ENCODE measurements at regions not wholly inside any gene's neighbourhood (a gene's known extent, or its start where the extent isn't known, plus 50 kb on each side); places are given as distances from the start of the nearest gene placed in this dataset.

DNA sequence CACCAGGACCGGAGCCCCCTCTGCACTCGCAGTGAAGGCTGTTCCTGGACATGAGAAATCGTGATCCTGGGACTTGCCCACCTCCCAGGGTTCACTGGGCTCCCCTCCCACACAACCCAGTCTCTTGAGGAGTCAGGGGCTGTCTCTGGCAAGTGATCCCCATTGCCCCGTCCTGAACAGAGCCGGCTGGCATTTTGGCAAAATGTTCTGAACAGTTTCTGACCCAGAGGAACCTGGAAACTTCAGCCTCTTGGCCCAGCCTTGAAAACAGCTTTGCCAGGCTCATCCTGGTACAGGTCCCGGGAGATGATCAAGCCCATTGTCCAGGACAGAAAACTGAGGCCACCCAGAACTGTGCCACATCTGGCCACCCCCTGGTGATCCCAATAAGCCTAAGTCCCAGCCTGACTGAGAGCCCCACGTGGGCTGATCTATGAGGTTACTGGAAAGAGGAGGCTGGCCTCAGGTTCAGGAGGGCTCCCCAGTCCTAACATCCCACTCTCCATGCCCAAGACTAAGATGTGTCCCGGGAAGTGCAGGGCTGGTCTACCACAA, 115.7 kb downstream of the OAT start:
- no peak for DNase-seq (ENCODE audit: low spot score)

DNA sequence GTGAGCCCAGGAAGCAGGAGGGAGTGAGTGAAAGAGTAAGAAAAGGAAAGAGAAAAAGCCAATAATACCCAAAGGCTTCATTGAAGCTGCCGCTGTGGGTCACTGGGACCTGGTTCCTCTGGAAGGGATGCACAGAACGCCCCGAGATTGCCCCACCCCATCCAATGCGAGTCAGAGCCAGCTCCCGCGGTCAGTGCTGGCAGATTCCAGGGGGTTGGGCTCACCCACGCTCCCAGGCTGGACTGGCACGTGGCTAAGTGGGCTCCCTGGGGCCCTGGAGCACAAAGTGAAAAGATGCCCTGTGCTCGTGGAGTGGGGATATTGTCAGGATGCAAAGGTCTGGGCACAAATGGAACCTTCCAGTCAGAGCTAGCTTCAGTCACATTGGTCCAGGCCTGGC, 117.0 kb downstream of the OAT start:
- no peak for DNase-seq (ENCODE audit: low spot score)

DNA sequence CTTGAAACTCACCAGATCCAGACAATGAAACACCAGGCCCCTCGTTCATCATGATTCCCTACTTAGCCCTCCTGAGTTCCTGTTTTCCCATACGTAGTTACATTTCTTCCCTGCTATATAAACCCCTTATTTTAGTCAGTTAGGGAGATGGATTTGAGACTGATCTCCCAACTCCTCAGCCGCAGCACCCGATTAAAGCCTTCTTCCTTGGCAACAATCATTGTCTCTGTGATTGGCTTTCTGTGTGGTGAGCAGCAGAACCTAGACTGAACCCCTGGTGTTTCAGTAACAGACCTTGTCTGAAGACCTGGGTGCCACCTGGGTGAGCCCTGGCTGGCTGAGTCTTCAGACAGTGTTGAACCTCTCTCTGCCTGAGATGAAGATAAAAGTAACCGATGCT, 118.0 kb downstream of the OAT start:
- no peak for DNase-seq (ENCODE audit: low spot score)

DNA sequence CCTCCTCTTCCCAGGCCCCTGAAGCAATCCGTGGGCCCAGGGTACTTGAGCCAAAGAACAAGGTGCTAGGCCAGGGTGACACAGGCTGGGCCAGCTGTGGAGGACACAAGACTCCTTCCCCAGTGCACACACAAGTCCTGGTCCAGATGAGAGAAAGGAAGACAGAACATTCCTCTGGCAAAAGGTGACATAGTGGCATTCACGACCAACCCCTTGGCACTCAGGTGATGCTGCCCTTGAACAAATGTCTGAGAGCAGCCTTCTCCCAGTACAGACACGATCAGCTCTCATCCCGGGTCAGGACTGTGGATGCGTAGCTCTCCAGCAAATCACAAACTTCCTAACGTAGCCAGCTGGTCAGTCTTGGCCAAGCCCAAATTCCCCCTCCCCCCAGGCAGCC, 118.5 kb downstream of the OAT start:
- no peak for DNase-seq (ENCODE audit: low spot score)

DNA sequence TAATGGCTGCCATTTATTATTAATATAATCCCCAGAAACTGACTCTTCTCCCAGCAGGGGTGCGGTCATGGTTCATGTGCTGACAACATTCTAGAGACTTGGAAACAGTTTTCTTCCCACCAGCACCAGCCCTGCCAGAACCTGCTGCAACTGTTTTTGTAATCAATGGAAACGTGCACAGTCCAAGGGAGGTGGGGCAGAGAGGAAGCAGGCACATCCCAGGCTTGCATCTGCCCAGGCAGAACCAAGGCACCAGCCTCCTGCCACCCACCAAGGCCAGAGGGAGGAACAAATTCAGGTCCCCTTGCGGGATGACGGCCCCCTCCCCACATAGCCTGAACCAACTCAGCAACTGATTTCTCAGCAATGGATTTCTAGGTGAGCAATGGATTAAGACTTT, 119.0 kb downstream of the OAT start:
- no peak for DNase-seq (ENCODE audit: low spot score)

DNA sequence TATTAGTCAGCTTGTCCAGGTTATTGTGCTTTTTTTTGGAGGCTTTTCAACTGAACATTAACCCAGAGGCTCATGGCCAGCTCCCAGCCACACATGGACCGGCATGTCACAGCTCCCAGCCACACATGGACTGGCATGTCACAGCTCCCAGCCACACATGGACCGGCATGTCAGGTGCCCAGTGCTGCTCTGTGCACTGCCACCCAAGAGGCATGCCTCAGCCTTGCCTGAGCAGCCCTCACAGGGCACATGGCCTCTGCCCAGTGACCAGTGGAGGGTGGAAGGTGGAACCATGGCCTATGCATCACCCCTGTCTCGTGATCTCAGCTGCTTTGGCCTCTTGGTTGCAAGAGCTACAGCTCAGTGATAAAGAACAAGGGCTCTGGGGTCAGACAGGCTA, 119.8 kb downstream of the OAT start:
- DNase-seq (ENCODE audit: low spot score): no peak

DNA sequence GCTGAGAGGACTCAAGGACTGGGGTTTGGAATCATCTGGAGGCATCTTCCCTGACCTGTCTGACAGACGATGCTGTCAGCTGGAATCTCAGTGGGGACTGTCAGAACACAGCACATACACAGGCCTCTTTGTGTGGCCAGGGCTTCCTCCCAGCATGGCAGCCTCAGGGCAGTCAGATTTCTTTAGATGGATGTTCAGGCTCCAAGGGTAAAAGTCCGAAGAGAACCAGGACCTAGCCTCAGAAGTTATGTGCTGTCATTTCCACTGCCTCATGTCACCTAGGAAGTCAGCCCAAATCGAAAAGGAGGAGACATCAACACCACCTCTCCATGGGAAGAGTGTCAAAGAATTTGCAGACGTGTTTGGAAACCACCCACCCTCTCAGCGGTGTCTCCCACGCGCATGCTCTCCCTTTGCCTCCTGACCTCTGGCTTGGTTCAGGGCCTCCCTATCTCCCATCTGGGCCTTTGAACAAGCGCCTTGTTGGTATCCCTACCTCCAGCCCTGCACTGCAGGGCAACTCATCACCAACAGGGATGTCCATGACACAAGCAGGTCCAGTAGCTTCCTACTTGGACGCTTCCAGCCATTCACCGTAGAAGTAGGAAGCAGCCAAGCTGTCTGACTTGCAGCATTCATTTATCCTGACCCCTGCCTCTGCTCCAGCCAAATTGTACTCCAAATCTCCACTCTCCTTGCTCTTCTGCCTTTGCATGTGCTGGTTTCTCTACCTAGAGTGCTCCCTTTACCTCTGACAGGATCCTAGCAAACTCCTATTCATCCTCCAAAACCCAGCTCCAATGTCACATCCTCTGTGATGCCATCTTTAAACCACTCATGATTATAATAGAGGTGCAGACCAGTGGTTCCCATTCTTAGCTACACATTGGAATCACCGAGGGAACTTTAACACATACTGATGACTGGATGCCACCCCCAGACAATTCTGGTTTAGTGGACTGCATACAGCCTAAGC, 121.6 kb downstream of the OAT start:
- DNase-seq (ENCODE audit: low spot score): no peak

DNA sequence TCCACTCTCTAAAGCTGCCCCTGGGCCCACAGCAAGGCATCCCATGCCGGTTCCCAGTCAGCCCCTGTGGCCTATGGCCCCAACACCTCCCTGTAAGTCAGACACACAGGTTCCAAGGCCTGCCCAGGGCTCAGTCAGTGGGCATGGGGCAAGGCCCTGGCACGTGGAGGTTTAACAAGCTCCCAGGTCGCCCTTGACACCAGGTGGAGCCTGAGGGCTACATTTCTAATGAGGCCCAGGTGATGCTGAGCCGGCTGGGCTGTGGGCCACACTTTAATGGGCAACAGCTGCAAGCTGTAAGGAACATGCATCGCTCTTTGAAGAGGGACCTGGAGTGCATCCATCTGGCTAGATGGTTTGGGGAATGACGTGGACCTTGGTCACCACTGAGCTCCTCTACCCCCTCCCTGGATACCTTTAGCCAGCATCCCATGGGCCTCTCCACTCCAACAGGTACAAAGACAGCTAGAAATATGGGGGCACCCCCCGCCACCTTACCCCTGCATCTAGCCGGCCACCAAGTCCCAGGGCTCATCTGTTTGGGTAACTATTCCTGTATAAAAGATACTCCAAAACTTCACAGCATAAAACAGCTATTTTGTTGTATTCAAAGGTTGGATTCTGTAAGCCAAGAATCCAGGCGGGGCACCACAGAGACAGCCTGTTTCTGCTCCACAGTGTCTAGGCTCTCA, 122.5 kb downstream of the OAT start:
- no peak for DNase-seq (ENCODE audit: low spot score)

DNA sequence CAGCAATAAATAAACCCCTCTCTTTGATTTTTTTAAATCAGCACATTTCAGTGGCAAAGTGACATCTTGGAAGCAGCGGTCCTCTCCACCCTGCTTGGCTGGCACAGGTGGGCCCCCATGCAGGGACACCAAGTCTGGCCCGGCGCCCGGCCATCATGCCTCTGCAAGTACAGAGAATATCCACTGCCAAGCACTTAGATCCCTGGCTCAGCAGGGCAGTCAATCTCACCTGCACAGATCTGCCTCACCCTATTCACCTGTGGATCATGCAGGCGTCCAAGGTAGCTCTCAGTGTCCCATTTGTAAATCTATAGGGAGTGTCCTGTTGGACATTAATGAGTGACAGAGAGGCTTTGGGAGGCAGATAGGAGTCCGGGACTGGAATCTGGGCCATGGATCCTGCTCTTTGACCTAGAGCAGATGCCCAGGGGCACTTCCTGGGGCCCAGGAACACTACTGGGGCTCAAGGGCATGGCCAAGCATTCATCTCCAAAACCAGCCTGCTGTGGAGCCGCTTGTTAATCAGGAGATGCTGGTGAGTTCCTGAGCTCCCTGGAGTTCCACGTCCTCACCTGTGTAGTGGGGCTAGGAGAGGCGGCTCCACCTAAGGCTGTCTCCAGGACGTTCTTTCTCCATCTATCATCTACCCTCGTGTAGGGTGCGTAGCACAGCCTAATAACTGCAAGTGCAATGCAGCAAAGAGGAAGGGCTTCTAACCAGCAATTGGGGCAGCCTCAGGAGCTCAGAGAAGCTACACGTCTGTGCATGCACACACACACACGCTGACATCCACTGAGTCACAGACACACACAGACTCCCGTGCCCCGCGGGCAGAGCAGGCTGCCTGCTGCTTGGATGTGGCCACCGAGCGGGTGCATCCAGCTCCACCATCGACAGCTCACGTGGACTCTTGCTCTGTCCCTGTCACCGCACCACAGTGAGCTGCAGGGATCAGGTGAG, 123.6 kb downstream of the OAT start:
- DNase-seq (ENCODE audit: low spot score): no peak

DNA sequence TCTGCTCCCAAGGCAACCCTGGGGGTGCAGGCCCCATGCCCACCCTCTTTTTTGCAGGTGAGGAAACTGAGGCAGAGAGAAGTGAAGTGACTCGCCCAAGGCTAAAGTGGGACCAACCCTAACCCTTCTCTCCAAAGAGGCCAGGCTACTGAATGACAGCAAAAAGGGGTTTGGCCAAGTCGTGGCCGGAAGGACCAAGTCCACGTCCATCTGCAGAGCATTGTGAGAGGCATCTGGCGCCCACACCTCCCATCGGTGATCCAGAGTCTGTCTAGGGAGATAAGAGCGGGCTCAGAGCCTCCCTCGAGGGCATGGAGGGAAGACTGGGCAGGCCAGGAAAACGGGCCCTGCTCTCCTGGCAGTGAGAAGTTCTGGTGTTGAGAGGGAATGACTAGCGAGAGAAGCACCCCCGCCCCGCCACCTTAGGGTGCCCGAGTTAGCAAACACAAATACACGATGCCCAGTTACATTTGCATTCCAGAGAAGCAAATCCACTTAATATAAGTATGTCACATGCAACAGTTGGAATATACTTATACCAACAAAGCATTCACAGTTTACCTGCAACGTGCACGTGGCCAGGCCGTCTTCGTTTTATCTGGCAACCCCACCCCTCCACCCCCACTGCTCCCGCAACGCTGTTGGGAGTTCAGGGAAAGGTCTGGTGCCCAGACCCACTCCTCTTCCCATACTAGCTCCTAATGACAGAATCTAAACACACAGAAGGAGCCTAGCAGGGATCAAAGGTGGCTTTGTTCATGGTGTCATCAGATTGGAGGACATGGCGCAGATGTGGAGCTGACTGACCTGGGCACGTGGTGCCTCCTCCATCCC, 124.9 kb downstream of the OAT start:
- DNase-seq (ENCODE audit: low spot score): no peak

DNA sequence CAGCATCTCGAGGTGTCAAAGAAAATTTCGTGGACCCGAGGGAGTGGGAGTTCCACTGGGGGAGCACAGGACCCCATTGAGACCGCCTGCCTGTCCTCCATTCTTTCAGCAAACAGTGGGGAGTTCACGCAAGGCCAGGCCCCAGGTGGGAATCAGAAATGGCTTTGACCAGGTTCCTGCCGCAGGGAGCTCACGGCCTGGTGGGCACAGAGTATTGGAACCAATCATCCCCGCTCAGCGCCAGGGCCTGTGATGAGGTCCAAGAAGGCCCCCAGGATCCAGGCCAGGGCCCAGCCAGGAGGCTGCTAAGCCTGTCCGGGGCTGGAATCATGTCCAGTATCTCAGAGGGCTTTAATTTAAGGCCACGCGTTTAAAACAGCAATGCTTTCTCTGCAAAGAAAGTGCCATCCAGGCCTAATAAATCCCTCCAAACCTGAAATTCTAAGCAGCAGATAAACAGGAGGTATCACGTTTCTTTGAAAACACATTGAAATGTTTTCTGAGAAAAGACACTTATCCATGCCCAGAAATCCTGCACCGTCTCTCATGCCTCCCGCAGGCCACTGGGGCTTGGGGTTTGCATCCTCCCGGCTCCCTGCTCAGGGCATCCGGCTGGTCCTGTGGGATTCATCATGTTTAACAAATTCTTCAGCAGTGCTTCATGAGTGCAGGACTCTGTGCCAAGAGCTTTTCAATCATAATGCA, 125.7 kb downstream of the OAT start:
- no peak for DNase-seq (ENCODE audit: low spot score)

DNA sequence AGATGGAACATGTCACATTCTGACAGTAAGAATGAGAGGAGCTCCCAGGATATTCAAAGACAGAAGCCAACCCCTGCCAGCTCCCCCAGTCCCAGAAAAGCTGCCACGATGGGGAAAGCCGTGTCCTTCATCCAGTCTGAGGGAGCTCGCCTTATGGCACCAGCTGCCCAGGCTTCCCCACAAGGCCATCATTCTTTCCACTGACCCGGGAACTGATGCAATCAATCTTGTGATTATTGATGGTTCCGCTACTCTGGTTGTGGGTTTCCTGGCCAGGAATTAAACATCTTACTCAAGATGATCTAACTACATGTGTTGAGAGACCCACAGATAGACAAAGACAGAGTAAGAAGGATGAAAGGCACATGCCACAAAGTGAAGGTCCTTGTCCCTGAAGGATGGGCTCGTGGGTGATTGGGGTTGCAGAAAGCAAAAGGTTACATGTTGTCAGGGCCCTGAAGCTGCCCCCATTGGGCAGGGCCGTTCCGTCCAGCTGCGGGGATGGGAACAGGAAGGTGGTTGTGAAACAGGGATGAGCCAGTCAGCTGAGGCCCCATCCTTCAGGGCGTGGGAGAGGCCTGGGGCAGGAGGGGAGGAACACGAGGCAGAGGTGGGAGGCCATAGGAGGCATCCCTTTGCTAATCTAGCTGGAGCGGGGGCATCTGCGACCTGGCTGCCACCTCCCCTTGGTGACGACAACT, 127.6 kb downstream of the OAT start:
- peak; percentile 6 for DNase-seq (ENCODE audit: low spot score)

DNA sequence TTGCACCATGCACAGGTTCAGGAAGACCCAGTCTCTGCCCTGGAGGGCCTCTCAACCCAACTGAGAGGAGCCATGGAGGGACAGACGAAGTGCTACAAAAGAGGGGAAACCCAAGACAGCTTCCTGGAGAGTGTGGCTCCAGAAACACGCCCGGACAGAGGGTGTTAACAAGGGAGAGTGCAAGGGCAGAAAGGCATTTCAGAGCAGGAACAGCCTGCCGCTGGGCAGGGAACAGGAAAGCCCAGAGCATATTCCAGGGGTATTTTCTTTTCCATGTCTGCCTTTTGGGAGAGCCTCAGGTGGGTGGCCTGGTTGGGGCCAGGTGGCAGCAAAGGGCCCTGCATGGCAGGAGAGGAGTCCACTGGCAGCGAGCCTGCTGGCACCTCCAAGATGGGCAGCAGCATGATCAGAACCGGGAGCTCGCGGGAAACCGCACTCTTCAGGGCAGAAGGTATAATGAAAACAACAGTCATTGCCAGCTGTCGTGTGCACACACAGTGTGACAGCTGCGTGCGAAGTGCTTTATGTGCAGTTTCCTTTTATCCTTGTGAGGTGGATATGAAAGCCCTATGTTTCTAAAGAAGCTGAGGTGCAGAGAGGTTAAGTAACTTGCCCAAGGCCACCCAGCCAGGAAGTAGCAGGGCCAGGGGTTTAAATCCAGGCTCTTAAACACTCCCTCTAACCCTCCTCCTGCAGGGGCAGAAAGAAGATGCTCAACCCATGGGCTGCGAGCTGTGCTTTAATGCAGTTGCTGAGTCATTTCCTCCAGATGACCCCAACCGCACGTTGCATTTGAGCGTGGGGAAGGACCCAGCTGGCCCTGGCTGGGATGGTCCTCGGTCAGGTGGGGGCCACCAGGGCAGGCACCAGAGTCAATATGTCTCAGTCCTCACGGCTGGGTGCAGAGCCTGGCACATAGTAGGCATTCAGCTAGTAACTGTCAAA, 128.6 kb downstream of the OAT start:
- DNase-seq (ENCODE audit: low spot score): peak; percentile 13

DNA sequence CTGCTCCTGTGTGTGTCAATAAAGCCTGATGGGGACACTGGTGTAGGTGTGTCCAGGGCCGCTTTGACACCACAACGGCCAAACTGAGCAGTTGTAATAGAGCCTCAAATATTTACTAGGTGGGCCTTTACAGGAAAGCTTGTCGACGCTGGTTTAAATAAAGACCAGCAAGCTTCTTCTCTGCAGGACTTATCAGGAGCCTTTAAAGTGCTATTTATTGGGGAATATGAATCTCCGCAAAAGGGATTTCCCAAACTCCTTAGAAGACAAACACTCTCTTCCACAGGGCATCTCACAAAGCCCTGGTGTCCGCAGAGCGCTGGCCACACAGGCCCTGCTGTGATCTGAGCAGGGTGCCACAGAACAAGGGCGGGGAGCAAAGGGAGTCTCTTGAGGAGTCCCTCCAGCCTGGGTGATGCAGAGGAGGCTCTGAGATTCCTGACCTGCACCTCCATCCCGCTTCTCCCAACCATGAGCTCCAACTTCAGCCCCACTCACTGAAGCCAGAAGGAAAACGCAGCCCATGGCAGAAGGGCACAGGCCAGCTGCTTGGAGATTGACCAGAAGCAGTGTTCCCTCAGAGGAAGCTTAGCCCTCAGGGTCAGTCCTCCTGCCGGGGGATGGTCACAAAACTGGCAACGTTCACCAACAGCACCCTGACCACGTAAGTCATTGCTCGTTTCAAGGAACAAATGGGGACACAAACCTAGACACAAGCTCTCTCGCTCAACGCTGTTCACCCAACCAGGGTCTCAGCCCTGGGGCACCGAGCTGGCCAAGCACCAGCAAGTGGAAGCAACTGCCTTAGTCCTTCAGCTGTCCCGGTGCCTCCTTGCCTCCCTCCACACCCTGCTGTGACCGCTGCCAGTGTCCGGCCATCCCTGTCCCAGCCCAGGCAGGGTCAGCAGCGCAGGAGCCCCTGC, 129.5 kb downstream of the OAT start:
- DNase-seq (ENCODE audit: low spot score): no peak

DNA sequence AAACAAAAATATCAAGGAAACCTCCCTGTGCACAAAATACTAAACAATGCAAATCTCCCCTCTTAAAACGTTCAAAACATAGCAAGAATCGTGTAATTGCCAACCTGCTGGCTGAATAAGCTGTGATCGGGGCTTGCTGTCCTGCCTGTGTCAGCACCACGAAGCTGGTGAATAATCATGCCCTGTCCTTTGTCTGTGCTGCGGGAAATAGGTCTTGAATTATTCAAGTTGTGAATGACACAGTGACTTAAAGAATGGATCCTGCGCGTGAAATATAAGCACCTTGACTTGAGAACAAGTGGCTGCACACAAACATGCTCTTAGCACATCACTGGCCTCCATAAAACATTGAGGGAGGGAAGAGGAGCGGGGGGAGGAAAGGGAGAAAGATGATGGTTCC, 130.2 kb downstream of the OAT start:
- no peak for DNase-seq (ENCODE audit: low spot score)

DNA sequence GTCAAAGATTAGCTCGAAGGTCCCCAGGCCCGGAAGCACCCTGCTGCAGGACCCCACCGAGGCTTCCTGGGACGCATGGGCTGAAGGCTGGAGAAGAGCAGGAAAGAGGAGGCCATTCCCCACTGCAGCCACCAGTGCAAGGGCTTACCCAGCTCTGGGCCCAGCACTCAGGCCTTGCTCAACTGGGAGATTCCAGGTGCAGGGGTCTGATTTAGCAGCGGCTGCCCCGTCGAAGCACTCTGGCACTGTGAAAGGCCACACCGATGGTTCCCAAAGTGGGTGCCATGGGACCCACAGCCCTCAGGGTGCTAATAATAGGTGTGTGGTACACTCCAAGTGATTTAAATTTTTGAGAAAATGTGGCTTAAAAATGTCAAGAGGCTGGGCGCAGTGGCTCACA, 130.9 kb downstream of the OAT start:
- no peak for DNase-seq (ENCODE audit: low spot score)

DNA sequence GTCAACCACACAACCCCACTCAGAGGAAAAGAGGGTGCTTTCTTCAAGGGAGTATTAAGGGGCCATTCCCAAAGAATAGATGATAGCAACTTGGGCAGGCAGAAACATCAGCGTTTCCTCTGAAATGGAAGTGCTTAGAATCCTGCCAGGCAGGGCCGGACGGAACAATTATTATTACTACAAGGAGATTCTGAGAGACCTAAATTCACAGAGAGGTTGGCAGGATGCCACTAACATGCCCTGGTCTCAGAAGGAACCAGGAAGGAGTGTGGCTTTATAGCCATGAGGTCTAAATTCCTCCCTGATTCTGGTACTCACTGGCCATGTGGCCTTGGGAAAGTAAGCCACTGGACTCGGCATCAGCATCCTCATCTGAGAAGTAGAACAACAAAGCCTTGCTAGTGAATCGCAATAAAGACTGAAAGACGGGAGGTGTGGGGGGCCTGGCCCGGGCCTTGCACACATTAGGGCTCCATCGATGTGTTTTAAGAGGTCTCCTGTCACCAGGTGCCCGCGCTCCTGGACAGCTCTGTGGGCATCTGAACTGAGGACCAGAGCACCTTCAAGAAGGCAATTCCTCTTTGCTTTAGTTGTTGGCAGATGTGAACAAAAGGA, 131.5 kb downstream of the OAT start:
- no peak for DNase-seq (ENCODE audit: low spot score)

All from activated CD4-positive, alpha-beta T cell treated with anti-CD3 and anti-CD28 coated beads, Interleukin-2, Interleukin-4, amounts not matched to agents 100 ng/mL and 50 ng/mL, durations not matched to agents 16 hours and 8 hours (primary cell).